ENCODE measurements at regions not wholly inside any gene's neighbourhood (a gene's known extent, or its start where the extent isn't known, plus 50 kb on each side); places are given as distances from the start of the nearest gene placed in this dataset.

DNA sequence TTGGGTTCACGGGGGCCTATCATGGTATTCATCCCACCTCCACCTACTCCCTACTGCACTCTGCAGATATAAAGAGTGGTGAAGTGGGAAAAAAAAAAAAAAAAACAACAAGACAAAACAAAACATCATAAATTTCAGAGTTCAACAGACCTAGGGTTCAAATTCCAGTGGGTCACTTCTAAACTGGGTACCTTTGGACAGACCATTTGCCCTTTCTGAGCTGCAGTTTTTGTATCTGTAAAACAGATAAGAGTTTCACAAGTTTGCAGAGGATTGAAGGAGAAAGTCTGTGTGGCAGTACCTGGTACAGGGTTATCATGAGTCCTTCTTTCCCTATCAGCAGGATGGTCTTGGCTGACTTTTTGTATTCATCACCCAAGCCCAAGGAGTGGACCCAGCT is 211.2 kb upstream of the EEA1 start:
- Histone ChIP-seq H3K27me3 (ENCODE audit: insufficient read depth, low read length) (no peaks in the 10 kb centered on the region), H3K4me2 (ENCODE audit: insufficient read depth, low read length) (no peak overlapping the region), H3K79me2 (ENCODE audit: insufficient read depth, low read length) (no peaks in the 10 kb centered on the region), H3K27ac (ENCODE audit: low read depth, low read length) (no peak overlapping the region), H4K20me1 (ENCODE audit: insufficient read depth, low read length) (no peaks in the 10 kb centered on the region), H3K4me1 (ENCODE audit: insufficient read depth, low read length) (peaks cover 29% of the 10 kb centered on the region), H3K4me3 (ENCODE audit: insufficient read depth, low read length) (no peak overlapping the region), H2AFZ (ENCODE audit: low read length) (no peak overlapping the region), H3K9me3 (ENCODE audit: low read depth, low read length) (no peaks in the 10 kb centered on the region), H3K36me3 (ENCODE audit: insufficient read depth, low read length) (no peaks in the 10 kb centered on the region)
- no peak for DNase-seq (ENCODE audit: insufficient read length, low spot score, missing footprints)
- TF ChIP-seq, protein P1, sequence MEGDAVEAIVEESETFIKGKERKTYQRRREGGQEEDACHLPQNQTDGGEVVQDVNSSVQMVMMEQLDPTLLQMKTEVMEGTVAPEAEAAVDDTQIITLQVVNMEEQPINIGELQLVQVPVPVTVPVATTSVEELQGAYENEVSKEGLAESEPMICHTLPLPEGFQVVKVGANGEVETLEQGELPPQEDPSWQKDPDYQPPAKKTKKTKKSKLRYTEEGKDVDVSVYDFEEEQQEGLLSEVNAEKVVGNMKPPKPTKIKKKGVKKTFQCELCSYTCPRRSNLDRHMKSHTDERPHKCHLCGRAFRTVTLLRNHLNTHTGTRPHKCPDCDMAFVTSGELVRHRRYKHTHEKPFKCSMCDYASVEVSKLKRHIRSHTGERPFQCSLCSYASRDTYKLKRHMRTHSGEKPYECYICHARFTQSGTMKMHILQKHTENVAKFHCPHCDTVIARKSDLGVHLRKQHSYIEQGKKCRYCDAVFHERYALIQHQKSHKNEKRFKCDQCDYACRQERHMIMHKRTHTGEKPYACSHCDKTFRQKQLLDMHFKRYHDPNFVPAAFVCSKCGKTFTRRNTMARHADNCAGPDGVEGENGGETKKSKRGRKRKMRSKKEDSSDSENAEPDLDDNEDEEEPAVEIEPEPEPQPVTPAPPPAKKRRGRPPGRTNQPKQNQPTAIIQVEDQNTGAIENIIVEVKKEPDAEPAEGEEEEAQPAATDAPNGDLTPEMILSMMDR (IDR thresholded peaks at IDR 0.05; ENCODE audit: extremely low read depth, low read depth, low read length): no peak

DNA sequence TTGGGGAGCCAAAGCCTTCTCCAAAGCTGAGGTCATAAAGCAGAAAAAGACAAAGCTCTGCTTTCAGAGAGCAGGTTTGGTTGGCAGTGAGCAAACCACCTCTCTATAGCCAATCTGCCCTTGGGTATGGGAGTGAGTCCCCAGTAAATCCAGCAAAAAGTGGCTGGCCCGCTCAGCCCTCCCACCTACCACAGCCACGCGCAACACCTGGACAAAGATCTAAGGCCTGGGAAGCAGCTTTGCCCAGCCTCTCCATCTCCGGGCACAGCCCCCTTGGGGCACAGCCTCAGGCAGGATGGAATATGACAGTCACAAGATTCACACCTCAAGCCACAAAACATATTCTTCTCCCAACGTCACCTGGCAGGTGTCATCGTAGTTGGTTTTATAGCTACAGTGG is 211.7 kb upstream of the EEA1 start:
- H3K4me2 ChIP-seq (ENCODE audit: insufficient read depth, low read length): no peak overlapping the region
- TF ChIP-seq, protein P1 (IDR thresholded peaks at IDR 0.05; ENCODE audit: extremely low read depth, low read depth, low read length): no peak
- H3K27ac ChIP-seq (ENCODE audit: low read depth, low read length): no peak overlapping the region
- DNase-seq (ENCODE audit: insufficient read length, low spot score, missing footprints): no peak
- H3K79me2 ChIP-seq (ENCODE audit: insufficient read depth, low read length): no peaks in the 10 kb centered on the region
- no peaks in the 10 kb centered on the region for H4K20me1 ChIP-seq (ENCODE audit: insufficient read depth, low read length)
- H3K4me1 ChIP-seq (ENCODE audit: insufficient read depth, low read length): peaks cover 25% of the 10 kb centered on the region
- H3K36me3 ChIP-seq (ENCODE audit: insufficient read depth, low read length): no peaks in the 10 kb centered on the region
- H3K27me3 ChIP-seq (ENCODE audit: insufficient read depth, low read length): no peaks in the 10 kb centered on the region
- H3K9me3 ChIP-seq (ENCODE audit: low read depth, low read length): no peaks in the 10 kb centered on the region
- no peak overlapping the region for H2AFZ ChIP-seq (ENCODE audit: low read length)
- no peak overlapping the region for H3K4me3 ChIP-seq (ENCODE audit: insufficient read depth, low read length)

DNA sequence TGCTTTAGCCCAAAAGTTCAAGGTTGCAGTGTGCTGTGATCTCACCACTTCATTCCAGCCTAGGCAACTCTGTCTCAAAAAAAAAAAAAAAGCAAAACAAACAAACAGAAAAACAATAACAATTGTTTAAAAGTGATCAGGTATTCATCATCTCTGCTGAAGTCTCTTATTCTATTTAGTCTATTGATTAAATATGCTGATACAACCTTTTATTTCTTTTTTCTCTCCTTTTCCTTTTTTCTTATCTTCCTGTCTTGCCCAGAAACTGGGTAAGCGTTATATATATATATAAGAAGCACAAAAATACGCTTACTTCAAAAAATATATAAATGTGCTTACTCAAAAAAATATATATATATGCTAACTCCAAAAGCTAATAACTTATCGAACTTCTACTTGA is 213.8 kb upstream of the EEA1 start:
- H3K9me3 ChIP-seq (ENCODE audit: low read depth, low read length): no peaks in the 10 kb centered on the region

DNA sequence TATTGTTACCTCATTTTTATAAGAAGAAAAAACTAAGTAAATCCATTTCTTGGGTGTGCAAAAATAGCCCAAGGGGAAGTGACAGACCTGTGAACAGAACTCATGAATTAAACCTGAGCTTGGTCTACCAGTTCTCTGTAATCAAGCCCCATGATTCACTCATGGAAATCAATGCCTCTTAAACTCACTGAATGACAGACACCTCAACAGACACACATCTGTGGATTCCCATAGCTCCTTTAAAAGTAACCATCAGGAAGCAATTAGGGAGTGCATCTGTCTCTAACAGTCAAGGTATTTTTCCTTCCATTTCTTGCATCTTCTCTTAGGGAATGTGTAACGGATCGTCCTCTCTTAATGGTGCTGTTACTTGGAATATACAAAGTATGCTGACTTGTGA is 215.0 kb upstream of the EEA1 start:
- no peaks in the 10 kb centered on the region for H4K20me1 ChIP-seq (ENCODE audit: insufficient read depth, low read length)
- H2AFZ ChIP-seq (ENCODE audit: low read length): no peak overlapping the region
- H3K4me1 ChIP-seq (ENCODE audit: insufficient read depth, low read length): peaks cover 14% of the 10 kb centered on the region
- no peak for DNase-seq (ENCODE audit: insufficient read length, low spot score, missing footprints)
- no peak overlapping the region for H3K27ac ChIP-seq (ENCODE audit: low read depth, low read length)
- H3K4me2 ChIP-seq (ENCODE audit: insufficient read depth, low read length): no peak overlapping the region
- no peak overlapping the region for H3K4me3 ChIP-seq (ENCODE audit: insufficient read depth, low read length)
- TF ChIP-seq, protein P1 (IDR thresholded peaks at IDR 0.05; ENCODE audit: extremely low read depth, low read depth, low read length): no peak
- H3K9me3 ChIP-seq (ENCODE audit: low read depth, low read length): no peaks in the 10 kb centered on the region
- H3K79me2 ChIP-seq (ENCODE audit: insufficient read depth, low read length): no peaks in the 10 kb centered on the region
- no peaks in the 10 kb centered on the region for H3K27me3 ChIP-seq (ENCODE audit: insufficient read depth, low read length)
- no peaks in the 10 kb centered on the region for H3K36me3 ChIP-seq (ENCODE audit: insufficient read depth, low read length)

More for the DNA sequence above, 213.8 kb upstream of the EEA1 start:
- Histone ChIP-seq H2AFZ (ENCODE audit: low read length) (no peak overlapping the region), H3K4me2 (ENCODE audit: insufficient read depth, low read length) (no peak overlapping the region), H3K79me2 (ENCODE audit: insufficient read depth, low read length) (no peaks in the 10 kb centered on the region), H3K27ac (ENCODE audit: low read depth, low read length) (no peak overlapping the region), H3K4me1 (ENCODE audit: insufficient read depth, low read length) (peaks cover 19% of the 10 kb centered on the region), H3K27me3 (ENCODE audit: insufficient read depth, low read length) (no peaks in the 10 kb centered on the region), H3K36me3 (ENCODE audit: insufficient read depth, low read length) (no peaks in the 10 kb centered on the region), H4K20me1 (ENCODE audit: insufficient read depth, low read length) (no peaks in the 10 kb centered on the region), H3K4me3 (ENCODE audit: insufficient read depth, low read length) (no peak overlapping the region)
- DNase-seq (ENCODE audit: insufficient read length, low spot score, missing footprints): no peak
- TF ChIP-seq, protein P1 (IDR thresholded peaks at IDR 0.05; ENCODE audit: extremely low read depth, low read depth, low read length): no peak

All from osteoblast (primary cell).